HEK293 (cell line): ENCODE measurements at regions not wholly inside any gene's neighbourhood (a gene's known extent, or its start where the extent isn't known, plus 50 kb on each side); places are given as distances from the start of the nearest gene placed in this dataset.

Experiments used
- GFI1B ChIP-seq: fragments of 450-650 bp; formaldehyde crosslinking; IDR thresholded peaks from 2 replicates; pipeline ENCODE4 v1.5.1; 2016; ENCODE audit warnings: missing biosample characterization, missing genetic modification characterization
- GLIS1 ChIP-seq: fragments of 450-650 bp; formaldehyde crosslinking; IDR thresholded peaks from 2 replicates; pipeline ENCODE4 v1.5.1; 2016; ENCODE audit warnings: missing biosample characterization, missing genetic modification characterization
- HOXD13 ChIP-seq: sonication (generic); formaldehyde crosslinking; IDR thresholded peaks from 2 replicates; pipeline ENCODE4 v1.8.0; 2022; ENCODE audit warnings: missing genetic modification reagents, borderline replicate concordance
- IKZF3 ChIP-seq: fragments of 450-650 bp; IDR thresholded peaks from 2 replicates; pipeline ENCODE4 v1.5.0; 2018; ENCODE audit warnings: missing biosample characterization, mild to moderate bottlenecking, missing genetic modification characterization, moderate library complexity
- KLF7 ChIP-seq: fragments of 450-650 bp; formaldehyde crosslinking; IDR thresholded peaks from 2 replicates; pipeline ENCODE4 v1.5.1; 2016; ENCODE audit warnings: missing biosample characterization, missing genetic modification characterization, borderline replicate concordance
- MYNN ChIP-seq: fragments of 450-650 bp; formaldehyde crosslinking; IDR thresholded peaks from 2 replicates; pipeline ENCODE4 v1.5.1; 2016; ENCODE audit warnings: missing biosample characterization, missing genetic modification characterization, borderline replicate concordance
- REPIN1 ChIP-seq: fragments of 450-650 bp; formaldehyde crosslinking; IDR thresholded peaks from 2 replicates; pipeline ENCODE4 v1.5.1; 2017; ENCODE audit warnings: missing biosample characterization, missing genetic modification characterization, low read depth
- ZNF155 ChIP-seq: fragments of 450-650 bp; formaldehyde crosslinking; IDR thresholded peaks from 2 replicates; pipeline ENCODE4 v1.5.1; 2016; ENCODE audit warnings: missing biosample characterization, missing genetic modification characterization
- ZNF174 ChIP-seq: fragments of 450-650 bp; formaldehyde crosslinking; IDR thresholded peaks from 2 replicates; pipeline ENCODE4 v1.5.0; 2017; ENCODE audit warnings: missing biosample characterization, mild to moderate bottlenecking, missing genetic modification characterization
- ZNF202 ChIP-seq: fragments of 450-650 bp; formaldehyde crosslinking; IDR thresholded peaks from 2 replicates; pipeline ENCODE4 v1.5.1; 2016; ENCODE audit warnings: missing biosample characterization, missing genetic modification characterization, borderline replicate concordance
- ZNF221 ChIP-seq: fragments of 450-650 bp; formaldehyde crosslinking; IDR thresholded peaks from 2 replicates; pipeline ENCODE4 v1.5.1; 2017; ENCODE audit warnings: missing biosample characterization, missing genetic modification characterization, borderline replicate concordance
- ZNF248 ChIP-seq: fragments of 450-650 bp; formaldehyde crosslinking; IDR thresholded peaks from 2 replicates; pipeline ENCODE4 v1.5.1; 2017; ENCODE audit warnings: missing biosample characterization, missing genetic modification characterization
- ZNF354C ChIP-seq: fragments of 450-650 bp; formaldehyde crosslinking; IDR thresholded peaks from 2 replicates; pipeline ENCODE4 v1.5.1; 2016; ENCODE audit warnings: missing biosample characterization, missing genetic modification characterization, low read depth, borderline replicate concordance
- ZNF37A ChIP-seq: fragments of 450-650 bp; IDR thresholded peaks from 2 replicates; pipeline ENCODE4 v1.5.1; 2018; ENCODE audit warnings: missing biosample characterization, missing genetic modification characterization
- ZNF404 ChIP-seq: fragments of 450-650 bp; formaldehyde crosslinking; IDR thresholded peaks from 2 replicates; pipeline ENCODE4 v1.5.1; 2017; ENCODE audit warnings: missing biosample characterization, missing genetic modification characterization
- ZNF560 ChIP-seq: fragments of 450-650 bp; formaldehyde crosslinking; IDR thresholded peaks from 2 replicates; pipeline ENCODE4 v1.5.1; 2017; ENCODE audit warnings: missing biosample characterization, missing genetic modification characterization, borderline replicate concordance
- ZNF660 ChIP-seq: fragments of 450-650 bp; IDR thresholded peaks from 2 replicates; pipeline ENCODE4 v1.5.1; 2018; ENCODE audit warnings: missing biosample characterization, mild to moderate bottlenecking, missing genetic modification characterization
- ZNF664 ChIP-seq: fragments of 450-650 bp; formaldehyde crosslinking; IDR thresholded peaks from 2 replicates; pipeline ENCODE4 v1.5.1; 2016; ENCODE audit warnings: missing biosample characterization, missing genetic modification characterization
- ZNF791 ChIP-seq: fragments of 450-650 bp; formaldehyde crosslinking; IDR thresholded peaks from 2 replicates; pipeline ENCODE4 v1.5.1; 2016; ENCODE audit warnings: missing biosample characterization, missing genetic modification characterization
- TF ChIP-seq, protein P1 (sequence below): fragments of 450-650 bp; formaldehyde crosslinking; IDR thresholded peaks from 2 replicates; pipeline ENCODE4 v1.5.0; 2017; ENCODE audit warnings: missing biosample characterization, missing genetic modification characterization, borderline replicate concordance
- TF ChIP-seq, protein P2 (sequence below): fragments of 450-650 bp; formaldehyde crosslinking; IDR thresholded peaks from 2 replicates; pipeline ENCODE4 v1.5.1; 2017; ENCODE audit warnings: missing biosample characterization, missing genetic modification characterization
- TF ChIP-seq, protein P3 (sequence below): fragments of 450-650 bp; formaldehyde crosslinking; IDR thresholded peaks from 2 replicates; pipeline ENCODE4 v1.5.1; 2016; ENCODE audit warnings: missing biosample characterization, missing genetic modification characterization, low read depth
- TF ChIP-seq, protein P4 (sequence below): fragments of 450-650 bp; formaldehyde crosslinking; IDR thresholded peaks from 2 replicates; pipeline ENCODE4 v1.5.1; 2016; ENCODE audit warnings: missing biosample characterization, missing genetic modification characterization
- TF ChIP-seq, protein P5 (sequence below): sonication (generic); formaldehyde crosslinking; IDR thresholded peaks from 2 replicates; pipeline ENCODE4 v1.8.1; 2022; ENCODE audit warnings: mild to moderate bottlenecking, moderate library complexity, missing genetic modification reagents

DNA sequence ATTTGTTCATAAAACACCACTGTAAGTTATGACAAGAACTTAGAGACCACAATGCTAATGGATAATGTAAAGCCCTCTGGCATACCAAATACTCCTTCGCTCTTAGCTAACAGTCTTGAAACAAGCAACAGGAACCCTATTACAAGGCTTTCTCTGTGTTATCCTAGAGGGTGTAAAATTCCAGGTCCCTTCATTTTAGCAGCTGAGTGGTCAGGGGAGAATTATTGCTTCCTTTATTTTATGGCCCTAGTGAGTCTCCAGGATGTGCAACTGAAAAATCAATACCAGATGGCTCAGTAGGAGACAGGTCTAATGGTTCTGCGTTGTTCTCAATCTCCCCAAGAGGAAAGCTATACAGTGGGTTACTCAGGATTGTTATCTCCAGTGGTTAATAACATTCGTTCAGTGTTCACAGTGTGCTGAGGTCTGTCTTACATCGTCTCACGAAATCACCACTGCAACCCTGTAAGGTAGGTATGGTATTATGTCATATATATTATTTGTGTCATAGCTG is 172.7 kb upstream of the CNOT2 start (continued):
- TF ChIP-seq GLIS1 (tag by site-specific recombination) (peak; percentile 89), ZNF664 (tag by site-specific recombination) (no peak), ZNF248 (no peak), GFI1B (tag by site-specific recombination) (0 out of 2 replicates have a peak, but pooled peaks have one; percentile 30), ZNF404 (tag by site-specific recombination) (no peak), ZNF155 (tag by site-specific recombination) (no peak), KLF7 (tag by site-specific recombination) (no peak), ZNF354C (tag by site-specific recombination) (no peak), ZNF560 (tag by site-specific recombination) (no peak), ZNF791 (tag by site-specific recombination) (no peak), IKZF3 (no peak; the same call in 1 of the 2 replicates), ZNF37A (tag by site-specific recombination) (no peak), ZNF221 (tag by site-specific recombination) (no peak), ZNF660 (no peak), ZNF174 (no peak), REPIN1 (tag by site-specific recombination) (no peak), HOXD13 (CRISPR knock-in tag) (no peak), ZNF202 (tag by site-specific recombination) (no peak), MYNN (tag by site-specific recombination) (no peak)
- TF ChIP-seq, protein P1, sequence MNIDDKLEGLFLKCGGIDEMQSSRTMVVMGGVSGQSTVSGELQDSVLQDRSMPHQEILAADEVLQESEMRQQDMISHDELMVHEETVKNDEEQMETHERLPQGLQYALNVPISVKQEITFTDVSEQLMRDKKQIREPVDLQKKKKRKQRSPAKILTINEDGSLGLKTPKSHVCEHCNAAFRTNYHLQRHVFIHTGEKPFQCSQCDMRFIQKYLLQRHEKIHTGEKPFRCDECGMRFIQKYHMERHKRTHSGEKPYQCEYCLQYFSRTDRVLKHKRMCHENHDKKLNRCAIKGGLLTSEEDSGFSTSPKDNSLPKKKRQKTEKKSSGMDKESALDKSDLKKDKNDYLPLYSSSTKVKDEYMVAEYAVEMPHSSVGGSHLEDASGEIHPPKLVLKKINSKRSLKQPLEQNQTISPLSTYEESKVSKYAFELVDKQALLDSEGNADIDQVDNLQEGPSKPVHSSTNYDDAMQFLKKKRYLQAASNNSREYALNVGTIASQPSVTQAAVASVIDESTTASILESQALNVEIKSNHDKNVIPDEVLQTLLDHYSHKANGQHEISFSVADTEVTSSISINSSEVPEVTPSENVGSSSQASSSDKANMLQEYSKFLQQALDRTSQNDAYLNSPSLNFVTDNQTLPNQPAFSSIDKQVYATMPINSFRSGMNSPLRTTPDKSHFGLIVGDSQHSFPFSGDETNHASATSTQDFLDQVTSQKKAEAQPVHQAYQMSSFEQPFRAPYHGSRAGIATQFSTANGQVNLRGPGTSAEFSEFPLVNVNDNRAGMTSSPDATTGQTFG (tag by site-specific recombination): no peak
- TF ChIP-seq, protein P2, sequence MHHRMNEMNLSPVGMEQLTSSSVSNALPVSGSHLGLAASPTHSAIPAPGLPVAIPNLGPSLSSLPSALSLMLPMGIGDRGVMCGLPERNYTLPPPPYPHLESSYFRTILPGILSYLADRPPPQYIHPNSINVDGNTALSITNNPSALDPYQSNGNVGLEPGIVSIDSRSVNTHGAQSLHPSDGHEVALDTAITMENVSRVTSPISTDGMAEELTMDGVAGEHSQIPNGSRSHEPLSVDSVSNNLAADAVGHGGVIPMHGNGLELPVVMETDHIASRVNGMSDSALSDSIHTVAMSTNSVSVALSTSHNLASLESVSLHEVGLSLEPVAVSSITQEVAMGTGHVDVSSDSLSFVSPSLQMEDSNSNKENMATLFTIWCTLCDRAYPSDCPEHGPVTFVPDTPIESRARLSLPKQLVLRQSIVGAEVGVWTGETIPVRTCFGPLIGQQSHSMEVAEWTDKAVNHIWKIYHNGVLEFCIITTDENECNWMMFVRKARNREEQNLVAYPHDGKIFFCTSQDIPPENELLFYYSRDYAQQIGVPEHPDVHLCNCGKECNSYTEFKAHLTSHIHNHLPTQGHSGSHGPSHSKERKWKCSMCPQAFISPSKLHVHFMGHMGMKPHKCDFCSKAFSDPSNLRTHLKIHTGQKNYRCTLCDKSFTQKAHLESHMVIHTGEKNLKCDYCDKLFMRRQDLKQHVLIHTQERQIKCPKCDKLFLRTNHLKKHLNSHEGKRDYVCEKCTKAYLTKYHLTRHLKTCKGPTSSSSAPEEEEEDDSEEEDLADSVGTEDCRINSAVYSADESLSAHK (tag by site-specific recombination): peak; percentile 82
- TF ChIP-seq, protein P3, sequence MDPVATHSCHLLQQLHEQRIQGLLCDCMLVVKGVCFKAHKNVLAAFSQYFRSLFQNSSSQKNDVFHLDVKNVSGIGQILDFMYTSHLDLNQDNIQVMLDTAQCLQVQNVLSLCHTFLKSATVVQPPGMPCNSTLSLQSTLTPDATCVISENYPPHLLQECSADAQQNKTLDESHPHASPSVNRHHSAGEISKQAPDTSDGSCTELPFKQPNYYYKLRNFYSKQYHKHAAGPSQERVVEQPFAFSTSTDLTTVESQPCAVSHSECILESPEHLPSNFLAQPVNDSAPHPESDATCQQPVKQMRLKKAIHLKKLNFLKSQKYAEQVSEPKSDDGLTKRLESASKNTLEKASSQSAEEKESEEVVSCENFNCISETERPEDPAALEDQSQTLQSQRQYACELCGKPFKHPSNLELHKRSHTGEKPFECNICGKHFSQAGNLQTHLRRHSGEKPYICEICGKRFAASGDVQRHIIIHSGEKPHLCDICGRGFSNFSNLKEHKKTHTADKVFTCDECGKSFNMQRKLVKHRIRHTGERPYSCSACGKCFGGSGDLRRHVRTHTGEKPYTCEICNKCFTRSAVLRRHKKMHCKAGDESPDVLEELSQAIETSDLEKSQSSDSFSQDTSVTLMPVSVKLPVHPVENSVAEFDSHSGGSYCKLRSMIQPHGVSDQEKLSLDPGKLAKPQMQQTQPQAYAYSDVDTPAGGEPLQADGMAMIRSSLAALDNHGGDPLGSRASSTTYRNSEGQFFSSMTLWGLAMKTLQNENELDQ: no peak
- TF ChIP-seq, protein P4, sequence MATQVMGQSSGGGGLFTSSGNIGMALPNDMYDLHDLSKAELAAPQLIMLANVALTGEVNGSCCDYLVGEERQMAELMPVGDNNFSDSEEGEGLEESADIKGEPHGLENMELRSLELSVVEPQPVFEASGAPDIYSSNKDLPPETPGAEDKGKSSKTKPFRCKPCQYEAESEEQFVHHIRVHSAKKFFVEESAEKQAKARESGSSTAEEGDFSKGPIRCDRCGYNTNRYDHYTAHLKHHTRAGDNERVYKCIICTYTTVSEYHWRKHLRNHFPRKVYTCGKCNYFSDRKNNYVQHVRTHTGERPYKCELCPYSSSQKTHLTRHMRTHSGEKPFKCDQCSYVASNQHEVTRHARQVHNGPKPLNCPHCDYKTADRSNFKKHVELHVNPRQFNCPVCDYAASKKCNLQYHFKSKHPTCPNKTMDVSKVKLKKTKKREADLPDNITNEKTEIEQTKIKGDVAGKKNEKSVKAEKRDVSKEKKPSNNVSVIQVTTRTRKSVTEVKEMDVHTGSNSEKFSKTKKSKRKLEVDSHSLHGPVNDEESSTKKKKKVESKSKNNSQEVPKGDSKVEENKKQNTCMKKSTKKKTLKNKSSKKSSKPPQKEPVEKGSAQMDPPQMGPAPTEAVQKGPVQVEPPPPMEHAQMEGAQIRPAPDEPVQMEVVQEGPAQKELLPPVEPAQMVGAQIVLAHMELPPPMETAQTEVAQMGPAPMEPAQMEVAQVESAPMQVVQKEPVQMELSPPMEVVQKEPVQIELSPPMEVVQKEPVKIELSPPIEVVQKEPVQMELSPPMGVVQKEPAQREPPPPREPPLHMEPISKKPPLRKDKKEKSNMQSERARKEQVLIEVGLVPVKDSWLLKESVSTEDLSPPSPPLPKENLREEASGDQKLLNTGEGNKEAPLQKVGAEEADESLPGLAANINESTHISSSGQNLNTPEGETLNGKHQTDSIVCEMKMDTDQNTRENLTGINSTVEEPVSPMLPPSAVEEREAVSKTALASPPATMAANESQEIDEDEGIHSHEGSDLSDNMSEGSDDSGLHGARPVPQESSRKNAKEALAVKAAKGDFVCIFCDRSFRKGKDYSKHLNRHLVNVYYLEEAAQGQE (tag by site-specific recombination): no peak
- TF ChIP-seq, protein P5, sequence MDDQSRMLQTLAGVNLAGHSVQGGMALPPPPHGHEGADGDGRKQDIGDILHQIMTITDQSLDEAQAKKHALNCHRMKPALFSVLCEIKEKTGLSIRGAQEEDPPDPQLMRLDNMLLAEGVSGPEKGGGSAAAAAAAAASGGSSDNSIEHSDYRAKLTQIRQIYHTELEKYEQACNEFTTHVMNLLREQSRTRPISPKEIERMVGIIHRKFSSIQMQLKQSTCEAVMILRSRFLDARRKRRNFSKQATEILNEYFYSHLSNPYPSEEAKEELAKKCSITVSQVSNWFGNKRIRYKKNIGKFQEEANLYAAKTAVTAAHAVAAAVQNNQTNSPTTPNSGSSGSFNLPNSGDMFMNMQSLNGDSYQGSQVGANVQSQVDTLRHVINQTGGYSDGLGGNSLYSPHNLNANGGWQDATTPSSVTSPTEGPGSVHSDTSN (CRISPR knock-in tag): no peak
